HG02588 (cell line): ENCODE measurements at regions not wholly inside any gene's neighbourhood (a gene's known extent, or its start where the extent isn't known, plus 50 kb on each side); places are given as distances from the start of the nearest gene placed in this dataset.

ENCODE experiments used
- ATAC-seq: cut with Tn5 transposase; IDR thresholded peaks from one replicate; pipeline ENCODE4 v1.9.1; 2021; ENCODE audit warnings: mild to moderate bottlenecking, moderate library complexity; ENCODE audit not compliant: unreplicated experiment

- ATAC-seq = no peak
Measured at GRCh38 chr2:187922846-187923245, 368.6 kb upstream of the TFPI start.

- no peak for ATAC-seq
Measured at GRCh38 chr2:187924293-187924692, 367.4 kb upstream of the GULP1 start.

DNA sequence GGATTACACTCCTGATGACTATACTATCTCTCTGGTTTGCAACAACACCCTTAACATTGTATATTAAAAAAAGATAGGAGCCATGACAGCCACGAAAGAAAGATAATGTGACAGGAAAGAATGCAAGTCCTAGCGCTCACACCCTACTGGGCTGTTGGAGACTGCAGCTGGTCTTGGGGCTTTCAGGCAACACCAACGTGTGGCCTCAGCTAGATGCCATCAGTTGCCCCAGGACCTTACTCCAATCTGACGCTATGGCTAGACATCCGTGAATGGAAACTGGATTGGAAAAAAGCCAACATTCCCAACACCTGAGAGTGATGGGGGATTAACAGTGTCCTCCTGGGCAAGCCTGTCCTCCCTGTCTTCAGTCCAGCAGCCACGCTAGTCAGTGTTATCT, 357.4 kb upstream of the GULP1 start:
- ATAC-seq = no peak

DNA sequence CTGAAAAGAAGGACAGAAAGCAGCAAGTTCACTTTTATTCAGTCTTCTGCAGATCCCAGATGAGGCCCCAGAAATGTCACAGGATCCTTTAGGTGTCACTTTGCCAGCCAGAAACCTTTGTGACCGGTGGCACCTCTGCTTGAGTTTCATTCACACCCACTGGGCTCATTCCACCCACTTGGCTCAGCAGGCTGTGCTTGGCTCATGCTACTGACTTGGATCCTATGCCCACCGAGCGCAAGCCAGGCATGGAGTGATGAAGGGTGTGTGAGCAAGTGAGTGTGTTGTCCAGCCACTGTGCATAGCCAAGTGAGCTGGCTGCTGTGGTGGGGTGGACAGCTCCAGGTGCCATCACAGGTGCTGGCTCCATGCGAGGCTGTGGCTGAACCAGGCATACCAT, 357.0 kb upstream of the GULP1 start:
- no peak for ATAC-seq

DNA sequence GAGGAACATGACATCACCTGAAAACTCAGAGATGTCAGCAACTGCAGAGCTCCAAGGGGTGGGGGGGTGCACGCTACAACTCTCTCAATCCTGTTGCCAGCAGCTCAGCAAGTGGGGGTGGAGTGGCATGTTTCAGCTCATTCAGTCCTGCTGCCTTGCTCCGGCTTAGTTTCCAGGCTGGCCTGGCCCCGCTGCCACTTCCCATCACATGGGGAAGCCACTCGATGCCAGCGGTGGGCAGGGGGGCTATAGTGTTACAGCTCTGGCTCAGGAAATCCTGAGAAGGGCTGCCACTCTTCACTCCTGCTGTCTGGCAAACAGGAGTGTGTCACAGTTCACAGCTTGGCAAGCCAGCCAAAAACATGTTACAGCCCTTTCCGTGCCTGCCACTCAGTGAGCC, 356.5 kb upstream of the GULP1 start:
- no peak for ATAC-seq

DNA sequence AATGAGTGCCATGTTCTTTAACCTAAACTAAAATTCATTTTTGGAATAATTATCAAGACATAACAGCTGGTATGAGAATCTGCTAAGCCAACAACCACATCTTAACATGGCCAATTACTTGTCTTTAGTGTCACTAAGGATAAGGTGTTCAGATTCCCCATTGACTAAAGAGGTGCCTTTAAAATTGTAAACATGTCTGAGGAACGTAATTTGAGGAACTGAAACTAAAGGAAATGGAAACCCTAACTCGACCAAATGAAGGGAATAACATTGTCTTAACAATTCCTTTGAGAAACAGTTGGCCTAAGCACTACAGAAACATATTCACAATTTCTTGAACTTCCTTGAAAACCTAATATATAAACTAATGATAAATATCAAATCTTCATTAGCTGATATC, 355.4 kb upstream of the GULP1 start:
- no peak for ATAC-seq

DNA sequence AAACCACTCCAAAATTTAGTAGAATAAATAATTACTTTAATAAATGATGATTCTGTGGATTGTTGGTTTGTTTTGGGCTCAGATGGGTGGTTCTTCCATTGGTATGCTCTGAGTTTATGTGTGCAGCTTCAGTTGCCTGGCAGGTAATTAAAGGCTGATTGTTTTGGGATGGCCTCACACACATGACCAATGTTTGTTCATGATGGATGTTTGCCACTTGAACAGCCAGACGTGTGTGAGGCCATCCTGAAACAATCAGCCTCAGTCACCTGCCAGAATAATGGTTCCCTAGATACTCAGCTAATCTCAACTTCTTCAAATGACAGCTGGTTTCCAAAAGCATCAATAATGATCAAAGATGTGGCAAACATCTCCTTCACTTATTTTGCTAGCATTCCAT, 352.5 kb upstream of the GULP1 start:
- no peak for ATAC-seq

GRCh38 chr2:187942876-187943275, 348.8 kb upstream of the GULP1 start:
- no peak for ATAC-seq

DNA sequence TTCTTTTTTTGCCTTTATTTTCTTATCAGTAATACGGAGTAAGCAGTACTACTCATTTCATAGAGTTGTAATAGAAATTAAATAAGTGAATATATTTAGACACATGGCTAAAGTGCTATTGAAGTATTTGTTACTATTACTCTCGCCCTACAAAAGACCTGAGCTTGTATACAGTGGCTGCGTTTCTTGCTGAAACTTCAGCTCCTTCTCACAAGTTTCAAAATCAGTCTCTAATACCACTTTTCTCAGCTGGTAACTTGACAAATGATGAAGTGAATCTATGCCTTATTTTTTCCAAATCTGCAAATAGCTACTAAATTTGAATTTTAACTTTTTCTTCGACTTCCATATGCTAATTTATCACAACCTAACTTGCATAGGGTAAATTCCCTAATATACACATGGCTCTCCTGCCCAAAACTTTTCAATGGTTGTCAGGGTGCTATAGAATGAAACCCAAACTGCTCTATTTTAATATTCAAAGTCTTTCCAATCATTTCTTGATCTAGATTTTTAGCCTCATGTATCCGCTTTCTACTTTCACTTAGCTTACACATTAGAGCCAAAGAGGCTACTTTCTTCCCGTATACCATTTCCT, 347.8 kb upstream of the GULP1 start:
- ATAC-seq = no peak

DNA sequence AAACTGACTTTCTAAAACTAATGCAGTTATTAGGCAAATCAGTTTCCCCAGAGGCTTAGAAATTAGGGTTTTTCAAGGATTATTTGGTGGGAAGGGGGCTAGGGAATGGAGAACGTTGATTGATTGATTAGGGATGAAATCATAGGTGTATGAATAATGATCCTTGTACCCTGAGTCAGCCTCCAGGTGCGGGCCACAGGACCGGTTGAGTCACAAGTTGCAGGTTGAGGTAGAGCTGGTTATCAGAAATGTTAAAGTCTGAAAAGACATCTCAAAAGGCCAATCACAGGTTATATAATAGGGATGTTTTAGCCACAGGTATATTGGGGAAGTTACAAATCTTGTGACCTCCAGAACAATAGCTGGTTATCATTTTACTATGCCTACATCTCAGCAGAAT, 341.8 kb upstream of the GULP1 start:
- ATAC-seq = no peak

GRCh38 chr2:187951470-187952218, 340.0 kb upstream of the GULP1 start:
- ATAC-seq = no peak

DNA sequence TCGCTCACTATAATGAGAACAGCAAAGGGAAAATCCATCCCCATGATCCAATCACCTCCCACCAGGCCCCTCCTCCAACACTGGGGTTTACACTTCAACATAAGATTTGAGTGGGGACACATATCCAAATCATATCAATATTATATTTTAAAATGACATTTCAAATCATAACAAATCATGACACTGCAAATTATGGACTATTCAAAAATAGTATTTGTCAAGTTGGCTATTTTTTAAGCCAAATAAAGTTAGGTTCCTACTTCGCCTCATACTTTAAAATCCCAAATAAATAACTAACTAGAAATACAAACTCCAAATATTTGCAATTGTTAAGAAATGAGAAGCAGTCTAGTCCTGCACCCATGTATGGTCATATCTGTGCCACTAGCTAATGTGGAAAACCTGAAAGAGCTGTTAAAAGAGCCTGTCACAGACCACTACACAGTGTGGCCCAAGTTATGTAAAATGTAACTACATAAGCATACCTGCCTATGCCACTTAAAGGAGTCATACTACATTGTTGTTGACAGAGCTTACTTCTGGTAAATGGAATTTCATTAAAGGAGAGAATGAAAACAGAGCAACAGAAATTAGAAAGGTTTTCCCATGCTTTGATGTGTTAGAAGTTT, 334.7 kb upstream of the GULP1 start:
- ATAC-seq = no peak

DNA sequence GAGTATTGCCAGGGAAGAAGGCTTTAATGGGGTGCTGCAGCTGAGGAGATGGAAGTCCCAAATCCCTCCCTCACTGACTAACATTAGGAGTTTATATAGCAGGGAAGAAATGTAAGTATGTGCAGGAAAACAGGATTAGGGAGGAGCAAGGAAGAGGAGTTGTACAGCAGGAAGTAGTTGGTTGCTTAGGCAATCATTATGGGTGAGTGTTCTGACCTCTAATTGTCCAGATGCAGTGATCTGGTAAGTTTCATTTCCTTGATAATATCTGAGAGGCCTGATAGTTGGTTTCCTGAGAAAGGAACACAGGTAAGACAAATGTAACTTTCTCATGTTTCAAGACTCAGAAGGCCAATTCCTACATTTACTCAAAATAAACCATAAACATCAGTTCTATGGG, 331.9 kb upstream of the GULP1 start:
- ATAC-seq = no peak

GRCh38 chr2:187962538-187962937, 329.1 kb upstream of the GULP1 start:
- no peak for ATAC-seq

GRCh38 chr2:187964746-187965145, 326.9 kb upstream of the GULP1 start:
- ATAC-seq = no peak

DNA sequence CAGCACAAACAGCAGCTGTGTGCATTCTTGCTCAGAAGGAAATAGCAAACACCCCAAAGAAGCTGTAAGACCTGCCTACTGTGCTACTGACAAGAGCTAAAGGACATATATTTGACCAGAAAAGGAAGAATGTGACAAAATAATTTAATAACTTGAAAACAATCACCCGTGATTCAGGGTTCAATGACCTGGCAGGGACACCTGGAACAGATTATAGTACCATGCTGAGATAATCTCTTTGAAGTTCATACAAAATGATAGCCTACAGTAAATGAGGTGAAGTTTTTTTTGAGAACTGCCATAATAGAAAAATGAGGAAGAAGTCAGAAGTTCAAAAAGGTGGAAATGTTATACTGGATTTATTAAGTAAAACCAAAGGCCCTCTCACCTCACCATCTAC, 324.8 kb upstream of the GULP1 start:
- ATAC-seq = no peak

GRCh38 chr2:187971893-187972292, 319.8 kb upstream of the GULP1 start:
- no peak for ATAC-seq

- no peak for ATAC-seq
Measured at GRCh38 chr2:187976259-187976985, 315.3 kb upstream of the GULP1 start.

DNA sequence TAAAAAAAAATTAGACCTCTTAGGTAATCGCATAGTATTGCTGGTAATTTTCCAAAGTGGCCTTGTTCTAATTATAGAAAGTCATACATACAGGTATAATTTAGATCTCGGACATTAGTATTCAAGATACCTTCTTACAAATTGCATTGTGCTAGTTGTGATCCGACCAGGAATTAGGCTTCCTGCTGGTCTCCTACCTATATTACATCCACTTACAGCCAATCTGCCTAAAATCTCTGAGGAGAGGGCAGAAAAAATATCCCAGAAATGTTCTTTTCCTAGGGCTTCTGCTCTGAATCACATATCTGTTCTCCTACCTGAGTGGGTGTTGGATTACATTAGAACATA, 314.7 kb upstream of the GULP1 start:
- no peak for ATAC-seq

DNA sequence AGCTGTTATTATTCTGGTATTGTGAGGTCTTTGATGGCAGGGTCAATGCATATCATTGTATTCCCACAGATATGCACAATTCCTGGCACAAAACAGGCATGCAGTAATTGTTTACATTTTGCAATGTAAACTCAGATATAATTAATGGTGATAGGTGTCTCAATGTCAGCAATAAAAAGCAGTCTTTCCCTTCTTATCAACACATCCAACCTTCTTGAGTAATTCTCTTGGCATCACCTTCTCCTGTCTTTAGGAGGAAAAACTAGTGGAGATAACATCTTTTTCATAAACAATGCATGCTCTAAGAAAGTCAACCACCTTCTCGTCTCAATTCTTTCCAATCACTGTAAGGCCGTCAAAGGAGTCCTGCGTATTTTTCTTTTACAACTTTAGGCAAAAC, 313.3 kb upstream of the GULP1 start:
- ATAC-seq = no peak

DNA sequence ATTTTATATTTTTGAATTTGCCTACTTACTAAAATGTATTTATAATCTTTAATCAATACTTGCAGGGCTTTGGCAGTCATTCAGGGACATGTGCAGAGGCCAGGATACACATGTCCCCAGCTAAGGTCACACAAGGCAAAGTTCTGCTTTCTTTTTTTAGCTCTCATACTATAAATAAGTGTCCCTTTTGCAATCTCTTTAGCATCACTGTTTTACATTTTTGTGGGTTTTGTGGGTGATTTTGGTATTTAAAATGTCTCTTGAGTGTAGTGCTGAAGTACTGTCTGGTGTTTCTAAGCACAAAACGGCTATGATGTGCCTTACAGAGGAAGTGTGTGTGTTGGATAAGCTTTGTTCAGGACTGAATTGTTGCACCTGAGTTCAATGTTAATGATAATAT, 309.0 kb upstream of the GULP1 start:
- ATAC-seq = peak; percentile 89

GRCh38 chr2:187985195-187985594, 306.5 kb upstream of the GULP1 start:
- ATAC-seq = no peak
